CD8-positive, alpha-beta memory T cell (primary cell): ENCODE measurements at regions not wholly inside any gene's neighbourhood (a gene's known extent, or its start where the extent isn't known, plus 50 kb on each side); places are given as distances from the start of the nearest gene placed in this dataset.

Experiments
- CTCF ChIA-PET: fragments of 350-600 bp; sonication (Branson Sonifier 250); formaldehyde crosslinking; loops from one replicate; lab custom pipeline; 2021; ENCODE audit warnings: antibody characterized with exemption; lab: Charles Lee
- POLR2A ChIA-PET: fragments of 350-600 bp; sonication (Branson Sonifier 250); formaldehyde crosslinking; loops from one replicate; lab custom pipeline; 2021; ENCODE audit warnings: antibody characterized with exemption; lab: Charles Lee
- DNase-seq, 5 donors: peaks; one replicate each; pipeline versions ENCODE4 v3.0.0 to v3.0.0-alpha.2; 2020 to 2022; ENCODE audit warnings: mixed read lengths in 1 of 5
- H3K27ac ChIP-seq: one replicate; pipeline ENCODE4 v1.7.0; 2013; ENCODE audit warnings: low read depth, mild to moderate bottlenecking, low read length, moderate library complexity
- H3K27me3 ChIP-seq: 2 replicates; pipeline ENCODE4 v1.7.0; 2013; ENCODE audit warnings: low read length, mild to moderate bottlenecking; ENCODE audit not compliant: insufficient read depth, poor library complexity, severe bottlenecking
- H3K36me3 ChIP-seq: 2 replicates; pipeline ENCODE4 v1.7.0; 2013; ENCODE audit warnings: mild to moderate bottlenecking, low read length, moderate library complexity; ENCODE audit not compliant: insufficient read depth
- H3K4me1 ChIP-seq: 2 replicates; pipeline ENCODE4 v1.7.0; 2013; ENCODE audit warnings: mild to moderate bottlenecking, low read length, moderate library complexity; ENCODE audit not compliant: insufficient read depth
- H3K4me3 ChIP-seq: 2 replicates; pipeline ENCODE4 v1.7.0; 2013; ENCODE audit warnings: mild to moderate bottlenecking, low read length
- H3K9me3 ChIP-seq: 2 replicates; pipeline ENCODE4 v1.7.0; 2013; ENCODE audit warnings: mild to moderate bottlenecking, low read length
- H3K27ac Mint-ChIP-seq, 8 donors: one replicate each; pipeline ENCODE4 v1.8.0; 2020 to 2021; ENCODE audit warnings: mixed read lengths in 8 of 8, mild to moderate bottlenecking in 6 of 8, inconsistent platforms in 3 of 8, moderate library complexity in 3 of 8
- H3K27me3 Mint-ChIP-seq, 2 donors: one replicate each; pipeline ENCODE4 v1.8.0; 2020 to 2021; ENCODE audit warnings: mixed read lengths in 2 of 2, mild to moderate bottlenecking in 1 of 2, moderate library complexity in 1 of 2
- H3K36me3 Mint-ChIP-seq, 3 donors: one replicate each; pipeline ENCODE4 v1.8.0; 2020 to 2021; ENCODE audit warnings: mixed read lengths in 3 of 3, inconsistent platforms in 1 of 3, mild to moderate bottlenecking in 1 of 3
- H3K4me1 Mint-ChIP-seq, 3 donors: one replicate each; pipeline ENCODE4 v1.8.0; 2020 to 2021; ENCODE audit warnings: mixed read lengths in 3 of 3, inconsistent platforms in 1 of 3, mild to moderate bottlenecking in 1 of 3
- H3K4me3 Mint-ChIP-seq, 7 donors: one replicate each; pipeline ENCODE4 v1.8.0; 2020 to 2021; ENCODE audit warnings: mixed read lengths in 7 of 7, mild to moderate bottlenecking in 6 of 7, moderate library complexity in 4 of 7, inconsistent platforms in 2 of 7
- H3K9me3 Mint-ChIP-seq, 5 donors: one replicate each; pipeline ENCODE4 v1.8.0; 2020 to 2022; ENCODE audit warnings: mixed read lengths in 5 of 5, mild to moderate bottlenecking in 3 of 5, moderate library complexity in 2 of 5, inconsistent platforms in 1 of 5

GRCh38 chr22:45112136-45112879 is 51.4 kb upstream of the NUP50 start:
- Histone ChIP-seq H3K36me3 (no peaks in the 10 kb centered on the region), H3K27ac (no peak overlapping the region), H3K4me1 (no peaks in the 10 kb centered on the region), H3K4me3 (no peak overlapping the region), H3K9me3 (no peaks in the 10 kb centered on the region), H3K27me3 (no peaks in the 10 kb centered on the region)
- Mint-ChIP-seq H3K4me1 (no peaks in the 10 kb centered on the region), H3K27me3 (peaks cover 20 to 32% of the 10 kb centered on the region in 2 donors), H3K27ac (no peak overlapping the region), H3K4me3 (no peak overlapping the region), H3K36me3 (peaks cover 0 to 14% (median 7%) of the 10 kb centered on the region in 3 donors), H3K9me3 (peaks cover 0 to 3% (median 0%) of the 10 kb centered on the region in 5 donors)
- DNase-seq: no peak
- ChIA-PET CTCF (no interaction called here), POLR2A (no interaction called here)
